NOMO-1 (cell line): ENCODE measurements at regions not wholly inside any gene's neighbourhood (a gene's known extent, or its start where the extent isn't known, plus 50 kb on each side); places are given as distances from the start of the nearest gene placed in this dataset.
"Not testable (repeated sequence)": the region's sequence is repeated elsewhere in the genome, so short reads cannot be mapped to it uniquely, and the experiment has no call there.

Source experiments
- DNase-seq, 2 experiments: peaks; one replicate each; lab custom pipeline; 2025; ENCODE audit not compliant: unreplicated experiment in 2 of 2; lab: John Stamatoyannopoulos, UW

GRCh38 chr3:177687291-177687690 lies 490.0 kb upstream of the TBL1XR1 start:
- no peak for DNase-seq

GRCh38 chr3:177688152-177688551 lies 490.9 kb upstream of the TBL1XR1 start:
- no peak for DNase-seq

- DNase-seq = no peak
These were observed 491.8 kb upstream of the TBL1XR1 start for GRCh38 chr3:177689077-177689476.

GRCh38 chr3:177689869-177690268 lies 492.6 kb upstream of the TBL1XR1 start:
- no peak for DNase-seq

GRCh38 chr3:177690306-177690705 lies 493.0 kb upstream of the TBL1XR1 start:
- DNase-seq = no peak

- DNase-seq = no peak
These were observed 495.2 kb upstream of the TBL1XR1 start for GRCh38 chr3:177692304-177692975.

GRCh38 chr3:177693616-177694264 lies 496.5 kb upstream of the TBL1XR1 start:
- no peak for DNase-seq

- no peak for DNase-seq
These were observed 497.0 kb upstream of the TBL1XR1 start for GRCh38 chr3:177694316-177694715.

- DNase-seq = no peak
These were observed 497.7 kb upstream of the TBL1XR1 start for GRCh38 chr3:177694951-177695350.

- no peak for DNase-seq
These were observed 502.8 kb upstream of the TBL1XR1 start for GRCh38 chr3:177700117-177700516.

- no peak for DNase-seq
These were observed 506.5 kb upstream of the TBL1XR1 start for GRCh38 chr3:177703788-177704187.

- no peak for DNase-seq
These were observed 508.9 kb upstream of the TBL1XR1 start for GRCh38 chr3:177705976-177706823.

- not testable (repeated sequence) for DNase-seq
These were observed 512.2 kb upstream of the TBL1XR1 start for GRCh38 chr3:177709470-177709869.

- DNase-seq = no peak
These were observed 513.2 kb upstream of the TBL1XR1 start for GRCh38 chr3:177710506-177710905.

GRCh38 chr3:177711637-177712036 lies 514.4 kb upstream of the TBL1XR1 start:
- DNase-seq = no peak

GRCh38 chr3:177713928-177714900 lies 516.9 kb upstream of the TBL1XR1 start:
- DNase-seq = no peak

- DNase-seq = peak; percentile 70 to 94
These were observed 517.7 kb upstream of the TBL1XR1 start for GRCh38 chr3:177714945-177715344.

- DNase-seq = no peak
These were observed 518.7 kb upstream of the TBL1XR1 start for GRCh38 chr3:177715980-177716379.

- DNase-seq = not testable (repeated sequence)
These were observed 523.6 kb upstream of the TBL1XR1 start for GRCh38 chr3:177720927-177721326.
